ENCODE measurements at regions not wholly inside any gene's neighbourhood (a gene's known extent, or its start where the extent isn't known, plus 50 kb on each side); places are given as distances from the start of the nearest gene placed in this dataset.

GRCh38 chr10:53412651-53413050, 640.1 kb upstream of the MBL2 start:
- H3K27me3 ChIP-seq (ENCODE audit: insufficient read depth, low read length) = no peaks in the 10 kb centered on the region
- no peak overlapping the region for H3T11ph ChIP-seq (ENCODE audit: low read length)
- Mint-ChIP-seq H3K36me3 (ENCODE audit: insufficient read depth in 1 of 3, low read depth in 3 of 3) (peaks cover 11 to 28% (median 19%) of the 10 kb centered on the region in 3 experiments), H3K4me3 (no peak overlapping the region), H3K4me1 (peaks cover 2 to 7% of the 10 kb centered on the region in 2 experiments; a peak in 2 of 4 replicates), H3K27me3 (ENCODE audit: low read depth) (no peaks in the 10 kb centered on the region), H3K27ac (no peak overlapping the region), H3K9me3 (peaks cover 12 to 19% of the 10 kb centered on the region in 2 experiments)
- no peak for DNase-seq
- H2BK20ac ChIP-seq (ENCODE audit: low read depth, low read length, poor library complexity, severe bottlenecking) = no peak overlapping the region
- no peak overlapping the region for H2BK12ac ChIP-seq (ENCODE audit: insufficient read length, low read depth, low read length)
- no peak overlapping the region for H2AFZ ChIP-seq (ENCODE audit: low read length)
- H3K79me2 ChIP-seq (ENCODE audit: insufficient read depth, low read length) = no peaks in the 10 kb centered on the region
- no peaks in the 10 kb centered on the region for H4K20me1 ChIP-seq (ENCODE audit: control insufficient read depth, insufficient read depth, insufficient read length)
- no peak overlapping the region for H4K8ac ChIP-seq (replicated peaks; ENCODE audit: insufficient read length, low read depth, low read length)
- no peak overlapping the region for H2BK120ac ChIP-seq (ENCODE audit: low read depth, low read length, poor library complexity, severe bottlenecking)
- H4K91ac ChIP-seq (ENCODE audit: insufficient read length, low read depth, low read length) = no peak overlapping the region
- no peaks in the 10 kb centered on the region for H3K79me1 ChIP-seq (ENCODE audit: insufficient read depth, low read depth, low read length, poor library complexity, severe bottlenecking)
- H2BK15ac ChIP-seq (ENCODE audit: low read depth, low read length) = no peak overlapping the region
- no peak overlapping the region for H3K56ac ChIP-seq (ENCODE audit: insufficient read length, low read depth, low read length)
- no peaks in the 10 kb centered on the region for H3K23me2 ChIP-seq (ENCODE audit: insufficient read length, low read depth, low read length, poor library complexity, severe bottlenecking)
- no peak overlapping the region for H3K9ac ChIP-seq (ENCODE audit: extremely low read depth, insufficient read length, low read length)
- H3K4me1 ChIP-seq (ENCODE audit: insufficient read depth, low read length) = no peaks in the 10 kb centered on the region
- H3K14ac ChIP-seq (ENCODE audit: insufficient read depth, low read length) = no peak overlapping the region
- H3K18ac ChIP-seq (ENCODE audit: insufficient read length, low read depth, low read length) = no peak overlapping the region
- H3K4ac ChIP-seq (ENCODE audit: low read depth, low read length) = no peak overlapping the region
- H2AK5ac ChIP-seq (ENCODE audit: insufficient read length, low read length) = no peak overlapping the region
- no peaks in the 10 kb centered on the region for H3K9me3 ChIP-seq (ENCODE audit: control insufficient read depth, low read depth, low read length)
- H2BK5ac ChIP-seq (ENCODE audit: insufficient read length, low read length) = no peak overlapping the region
- no peak overlapping the region for H3K23ac ChIP-seq (ENCODE audit: insufficient read length, low read depth, low read length)
- H3K27ac ChIP-seq (ENCODE audit: insufficient read length, low read depth, low read length) = no peak overlapping the region
- H4K5ac ChIP-seq (ENCODE audit: insufficient read length, low read depth, low read length) = no peak overlapping the region
- WGBS (ENCODE audit: extremely low coverage, insufficient read length, low lambda C conversion rate) = no CpG with 5 or more reads among the region's 2 CpGs
- TF ChIP-seq, protein P1, sequence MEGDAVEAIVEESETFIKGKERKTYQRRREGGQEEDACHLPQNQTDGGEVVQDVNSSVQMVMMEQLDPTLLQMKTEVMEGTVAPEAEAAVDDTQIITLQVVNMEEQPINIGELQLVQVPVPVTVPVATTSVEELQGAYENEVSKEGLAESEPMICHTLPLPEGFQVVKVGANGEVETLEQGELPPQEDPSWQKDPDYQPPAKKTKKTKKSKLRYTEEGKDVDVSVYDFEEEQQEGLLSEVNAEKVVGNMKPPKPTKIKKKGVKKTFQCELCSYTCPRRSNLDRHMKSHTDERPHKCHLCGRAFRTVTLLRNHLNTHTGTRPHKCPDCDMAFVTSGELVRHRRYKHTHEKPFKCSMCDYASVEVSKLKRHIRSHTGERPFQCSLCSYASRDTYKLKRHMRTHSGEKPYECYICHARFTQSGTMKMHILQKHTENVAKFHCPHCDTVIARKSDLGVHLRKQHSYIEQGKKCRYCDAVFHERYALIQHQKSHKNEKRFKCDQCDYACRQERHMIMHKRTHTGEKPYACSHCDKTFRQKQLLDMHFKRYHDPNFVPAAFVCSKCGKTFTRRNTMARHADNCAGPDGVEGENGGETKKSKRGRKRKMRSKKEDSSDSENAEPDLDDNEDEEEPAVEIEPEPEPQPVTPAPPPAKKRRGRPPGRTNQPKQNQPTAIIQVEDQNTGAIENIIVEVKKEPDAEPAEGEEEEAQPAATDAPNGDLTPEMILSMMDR (conservative IDR thresholded peaks at IDR 0.05) = no peak
- H3K4me2 ChIP-seq (ENCODE audit: insufficient read depth, insufficient read length, low read length) = no peak overlapping the region
